RWPE1 (cell line): ENCODE measurements at regions not wholly inside any gene's neighbourhood (a gene's known extent, or its start where the extent isn't known, plus 50 kb on each side); places are given as distances from the start of the nearest gene placed in this dataset.

ENCODE experiments used
- CTCF ChIA-PET: fragments of 350-600 bp; sonication (Branson Sonifier 250); formaldehyde crosslinking; extraction: SDS; loops from one replicate; lab custom pipeline; 2021; lab: Yijun Ruan, JAX
- POLR2A ChIA-PET: fragments of 400-600 bp; formaldehyde crosslinking; extraction: SDS; loops from one replicate; lab custom pipeline; 2020; ENCODE audit warnings: antibody characterized with exemption; ENCODE audit not compliant: low non-redundant PET; lab: Yijun Ruan, JAX
- DNase-seq: peaks from one replicate; pipeline ENCODE4 v3.0.0; 2012; ENCODE audit warnings: low spot score
- H3K27ac ChIP-seq: fragments of 450-650 bp; 2 replicates; pipeline ENCODE4 v1.5.1; 2017
- TF ChIP-seq, protein P1 (sequence below): fragments of 450-650 bp; conservative IDR thresholded peaks from 2 replicates; pipeline ENCODE4 v1.5.1; 2017; ENCODE audit warnings: low read depth, mild to moderate bottlenecking

DNA sequence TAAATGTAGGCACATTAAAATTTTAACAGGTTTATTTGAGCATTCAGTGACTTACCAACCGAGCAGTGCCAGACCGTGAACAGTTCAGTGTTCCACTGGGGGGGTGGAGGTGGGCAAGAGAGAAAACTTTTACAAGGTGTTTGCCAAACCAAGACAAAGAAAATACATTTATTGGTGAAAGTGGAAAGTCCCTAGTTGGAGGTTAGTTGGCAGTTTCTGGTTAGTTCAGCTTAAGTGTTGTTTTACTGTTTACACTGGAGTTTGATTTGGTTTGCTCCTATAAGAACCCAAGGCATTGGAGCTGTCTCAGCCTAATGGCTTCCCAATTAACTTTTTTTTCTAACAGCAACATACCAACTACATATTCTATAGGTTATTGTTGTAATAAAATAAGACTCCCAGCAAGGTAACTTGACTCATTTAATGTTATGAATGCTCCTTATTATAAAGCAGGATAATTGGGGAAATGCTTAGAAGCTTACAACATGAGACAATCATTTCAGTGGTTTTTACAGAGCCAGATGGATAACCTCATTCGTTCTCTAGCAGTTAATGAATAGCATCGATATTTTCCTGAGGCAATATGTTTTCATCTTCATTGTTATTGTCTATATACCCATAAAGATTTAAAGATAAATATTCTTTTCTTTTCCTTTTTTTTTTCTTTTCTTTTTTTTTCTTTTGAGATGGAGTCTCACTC lies 115.8 kb downstream of the ETNK1 start:
- TF ChIP-seq, protein P1, sequence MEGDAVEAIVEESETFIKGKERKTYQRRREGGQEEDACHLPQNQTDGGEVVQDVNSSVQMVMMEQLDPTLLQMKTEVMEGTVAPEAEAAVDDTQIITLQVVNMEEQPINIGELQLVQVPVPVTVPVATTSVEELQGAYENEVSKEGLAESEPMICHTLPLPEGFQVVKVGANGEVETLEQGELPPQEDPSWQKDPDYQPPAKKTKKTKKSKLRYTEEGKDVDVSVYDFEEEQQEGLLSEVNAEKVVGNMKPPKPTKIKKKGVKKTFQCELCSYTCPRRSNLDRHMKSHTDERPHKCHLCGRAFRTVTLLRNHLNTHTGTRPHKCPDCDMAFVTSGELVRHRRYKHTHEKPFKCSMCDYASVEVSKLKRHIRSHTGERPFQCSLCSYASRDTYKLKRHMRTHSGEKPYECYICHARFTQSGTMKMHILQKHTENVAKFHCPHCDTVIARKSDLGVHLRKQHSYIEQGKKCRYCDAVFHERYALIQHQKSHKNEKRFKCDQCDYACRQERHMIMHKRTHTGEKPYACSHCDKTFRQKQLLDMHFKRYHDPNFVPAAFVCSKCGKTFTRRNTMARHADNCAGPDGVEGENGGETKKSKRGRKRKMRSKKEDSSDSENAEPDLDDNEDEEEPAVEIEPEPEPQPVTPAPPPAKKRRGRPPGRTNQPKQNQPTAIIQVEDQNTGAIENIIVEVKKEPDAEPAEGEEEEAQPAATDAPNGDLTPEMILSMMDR, result no peak
- no peak overlapping the region for H3K27ac ChIP-seq
- ChIA-PET CTCF (interaction anchor here (0.6 kb wide), 1 partner anchor 30 kb away, joined by 6 read pairs; no protein-coding TSS in a partner anchor), POLR2A (no interaction called here)
- no peak for DNase-seq

DNA sequence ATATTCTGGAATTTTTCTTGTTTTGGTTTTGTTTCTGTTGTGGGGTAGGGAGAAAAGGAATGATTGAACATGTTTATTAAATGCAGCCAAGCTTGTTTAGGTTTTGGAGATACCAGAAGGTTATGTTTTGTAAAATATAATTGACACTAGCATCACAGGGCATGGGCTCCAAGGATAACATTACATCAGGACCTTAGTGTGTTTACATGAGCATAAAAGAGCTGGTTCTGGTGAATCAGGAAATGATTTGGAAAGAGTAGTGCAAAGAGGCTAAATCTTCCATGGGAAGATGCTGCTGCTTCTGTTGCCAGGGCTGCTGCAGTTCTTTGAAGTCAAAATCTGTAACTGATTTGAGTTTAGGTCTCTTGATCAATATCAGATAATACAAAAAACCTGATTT lies 118.7 kb downstream of the ETNK1 start:
- CTCF ChIA-PET, result no interaction called here

DNA sequence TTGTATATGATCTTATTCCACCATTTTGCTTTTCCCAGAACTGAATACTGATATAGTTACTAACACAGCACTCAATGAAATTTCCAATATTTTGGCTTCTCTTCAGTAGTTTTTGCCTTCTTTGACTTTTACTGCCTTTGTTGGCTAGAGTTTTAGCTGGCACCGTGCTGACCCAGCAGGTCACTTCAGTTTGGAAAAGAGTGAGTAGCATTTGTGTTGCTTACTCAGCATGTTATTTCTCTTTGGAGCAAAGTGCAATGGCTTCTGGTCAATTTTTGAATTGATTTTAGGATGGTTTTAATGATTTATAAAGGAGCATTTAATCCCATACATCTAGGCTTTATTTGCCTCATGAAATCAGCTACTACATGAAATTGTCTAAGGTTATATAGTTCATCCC lies 119.2 kb downstream of the ETNK1 start:
- CTCF ChIA-PET, result no interaction called here
- TF ChIP-seq, protein P1, result no peak
- H3K27ac ChIP-seq, result no peak overlapping the region
- DNase-seq, result no peak
- POLR2A ChIA-PET, result no interaction called here

More for the DNA sequence above, 118.7 kb downstream of the ETNK1 start:
- no peak for DNase-seq
- H3K27ac ChIP-seq, result no peak overlapping the region
- TF ChIP-seq, protein P1, result no peak
- POLR2A ChIA-PET, result no interaction called here

DNA sequence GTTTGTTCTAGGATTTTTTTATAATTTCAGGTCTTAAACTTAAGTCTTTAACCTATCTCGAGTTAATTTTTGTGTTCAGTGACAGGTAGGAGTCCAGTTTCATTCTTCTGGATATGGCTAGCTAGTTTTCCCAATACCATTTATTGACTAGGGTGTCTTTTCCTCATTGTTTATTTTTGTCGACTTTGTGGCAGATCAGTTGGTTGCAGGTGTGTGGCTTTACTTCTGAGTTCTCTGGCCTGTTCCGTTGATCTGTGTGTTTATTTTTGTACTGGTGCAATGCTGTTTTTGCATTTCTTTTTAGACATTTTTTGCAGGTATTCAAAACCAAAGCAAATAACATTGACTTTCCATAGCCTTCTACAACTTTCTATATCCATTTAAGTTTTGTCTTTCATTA lies 121.7 kb downstream of the ETNK1 start:
- no peak overlapping the region for H3K27ac ChIP-seq
- ChIA-PET POLR2A (no interaction called here), CTCF (interaction anchor here (0.6 kb wide), 1 partner anchor 110 kb away, joined by 3 read pairs; no protein-coding TSS in a partner anchor)
- DNase-seq, result no peak
- TF ChIP-seq, protein P1, result no peak

DNA sequence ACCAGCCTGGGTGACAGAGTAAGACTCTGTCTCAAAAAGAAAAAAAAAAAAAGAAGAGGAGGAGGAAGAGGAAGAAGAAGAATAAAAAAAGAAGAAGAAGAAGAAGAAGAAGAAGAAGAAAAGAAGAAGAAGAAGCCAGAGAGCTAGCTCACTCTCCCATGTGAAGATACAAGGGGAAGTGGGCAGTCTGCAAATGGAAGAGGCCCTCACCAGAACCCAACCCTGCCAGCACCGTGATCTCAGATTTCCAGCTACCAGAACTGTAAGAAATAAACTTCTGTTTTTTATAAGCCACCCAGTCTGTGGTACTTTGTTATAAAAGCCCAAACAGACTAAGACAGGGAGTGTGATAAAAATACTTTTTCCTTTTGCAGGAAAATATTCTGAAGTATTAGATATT lies 130.7 kb downstream of the ETNK1 start:
- POLR2A ChIA-PET, result no interaction called here
- DNase-seq, result no peak

DNA sequence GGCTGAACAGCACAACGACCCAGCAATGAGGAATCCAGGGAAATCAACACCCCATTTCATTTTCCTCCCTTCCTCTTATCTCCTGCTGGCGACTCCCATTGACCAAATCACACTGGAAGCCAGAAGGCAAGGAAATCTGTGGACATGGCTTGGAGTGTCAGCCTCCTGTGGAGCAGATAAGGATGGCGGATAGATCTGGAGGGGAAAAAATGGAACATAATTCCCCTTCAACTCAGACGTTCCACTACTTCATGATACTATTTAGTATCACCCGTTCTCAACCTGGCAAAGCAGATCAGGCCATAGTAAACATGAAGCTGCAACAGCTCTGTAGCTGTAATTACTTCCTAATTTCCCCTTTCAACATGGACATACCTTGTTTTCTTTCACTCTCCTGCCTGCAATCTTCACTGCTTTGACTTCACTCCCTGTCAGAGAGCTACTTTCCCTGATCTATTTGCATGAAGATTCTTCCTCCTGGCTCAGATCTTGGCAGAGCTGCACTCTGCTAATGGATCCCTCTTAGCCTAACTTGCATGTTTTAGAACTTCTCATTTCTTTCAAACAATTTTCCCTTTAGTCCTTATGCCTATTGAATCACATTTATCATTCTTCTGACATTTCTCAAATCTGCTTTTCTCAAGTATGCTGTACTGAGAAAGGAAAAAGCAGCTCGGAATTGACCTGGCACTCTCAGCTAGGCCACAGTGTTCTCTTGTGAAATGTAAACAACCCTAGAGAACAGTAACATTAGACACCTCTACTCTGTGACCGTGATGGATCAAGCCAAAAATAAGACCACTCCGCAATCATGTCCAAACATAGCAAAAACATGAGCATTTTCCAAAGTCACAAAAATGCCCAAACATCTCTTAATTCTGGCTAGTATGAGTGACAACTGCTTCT lies 135.1 kb downstream of the ETNK1 start:
- ChIA-PET CTCF (no interaction called here), POLR2A (no interaction called here)
- TF ChIP-seq, protein P1, result no peak
- no peak for DNase-seq
- no peak overlapping the region for H3K27ac ChIP-seq

More for the DNA sequence above, 130.7 kb downstream of the ETNK1 start:
- H3K27ac ChIP-seq, result no peak overlapping the region
- TF ChIP-seq, protein P1, result no peak
- CTCF ChIA-PET, result interaction anchor here (0.6 kb wide), 1 partner anchor 9 kb away, joined by 3 read pairs; no protein-coding TSS in a partner anchor
